B cell (primary cell): ENCODE measurements at regions not wholly inside any gene's neighbourhood (a gene's known extent, or its start where the extent isn't known, plus 50 kb on each side); places are given as distances from the start of the nearest gene placed in this dataset.

Source experiments
- ATAC-seq: fragments of 200-7000 bp; cut with Tn5 transposase; one replicate; pipeline ENCODE4 v1.10.0; 2021; ENCODE audit warnings: low read depth, mild to moderate bottlenecking, moderate number of reproducible peaks, moderate library complexity
- CTCF ChIA-PET: fragments of 350-600 bp; sonication (Branson Sonifier 250); formaldehyde crosslinking; loops from one replicate; lab custom pipeline; 2021; ENCODE audit warnings: antibody characterized with exemption, inconsistent platforms; lab: Charles Lee
- POLR2A ChIA-PET: fragments of 350-600 bp; sonication (Branson Sonifier 250); formaldehyde crosslinking; loops from one replicate; lab custom pipeline; 2021; ENCODE audit warnings: antibody characterized with exemption; lab: Charles Lee
- DNase-seq: peaks from one replicate; pipeline ENCODE4 v3.0.0; 2013
- H2AFZ ChIP-seq: 2 replicates; pipeline ENCODE4 v1.6.1; 2012; ENCODE audit warnings: mild to moderate bottlenecking, low read depth, low read length; ENCODE audit not compliant: insufficient read depth, poor library complexity, severe bottlenecking
- H3K27ac ChIP-seq, 2 donors: 1 replicate in 1 of 2; 2 replicates in 1 of 2; pipeline ENCODE4 v1.5.1; 2012 to 2013; ENCODE audit warnings: low read length in 2 of 2, mild to moderate bottlenecking in 2 of 2, moderate library complexity in 1 of 2
- H3K27me3 ChIP-seq, 4 experiments: fragments of 200-600 bp in 1 of 4; sonication (generic) in 1 of 4; replicated peaks in 1 of 4; 1 replicate in 2 of 4; 2 replicates in 2 of 4; pipeline versions ENCODE4 v1.6.1 to v1.7.0; 2013 to 2016; ENCODE audit warnings: low read length in 3 of 4, mild to moderate bottlenecking in 2 of 4, mixed read lengths in 1 of 4, moderate library complexity in 1 of 4; ENCODE audit not compliant: insufficient read depth in 4 of 4, control insufficient read depth in 3 of 4; ENCODE audit errors: control extremely low read depth in 1 of 4
- H3K36me3 ChIP-seq, 2 experiments: replicated peaks in 1 of 2; 1 replicate in 1 of 2; 2 replicates in 1 of 2; pipeline versions ENCODE4 v1.6.1 to v1.7.1; 2013; ENCODE audit warnings: low read length in 1 of 2; ENCODE audit not compliant: insufficient read depth in 2 of 2, control insufficient read depth in 1 of 2; ENCODE audit errors: control extremely low read depth in 1 of 2, extremely low read depth in 1 of 2
- H3K4me1 ChIP-seq, 2 donors: fragments of 200-600 bp in 1 of 2; sonication (generic) in 1 of 2; 1 replicate in 1 of 2; 2 replicates in 1 of 2; pipeline versions ENCODE4 v1.5.1 to v1.6.1; 2013 to 2017; ENCODE audit warnings: low read length in 2 of 2; ENCODE audit not compliant: control insufficient read depth in 2 of 2, insufficient read depth in 2 of 2
- H3K4me2 ChIP-seq: replicated peaks from 2 replicates; pipeline ENCODE3; 2012; ENCODE audit warnings: mild to moderate bottlenecking, low read depth, low read length; ENCODE audit not compliant: poor library complexity, severe bottlenecking
- H3K4me3 ChIP-seq, 5 experiments: fragments of 200-600 bp in 1 of 5; sonication (generic) in 1 of 5; 1 replicate in 3 of 5; 2 replicates in 2 of 5; pipeline versions ENCODE4 v1.5.1 to v1.7.0; 2011 to 2016; ENCODE audit warnings: low read length in 4 of 5, mild to moderate bottlenecking in 4 of 5, low read depth in 2 of 5, control low read depth in 1 of 5, moderate library complexity in 1 of 5; ENCODE audit not compliant: insufficient read depth in 1 of 5; ENCODE audit errors: control extremely low read depth in 1 of 5, extremely low read depth in 1 of 5
- H3K79me2 ChIP-seq: fragments of 200-600 bp; sonication (generic); one replicate; pipeline ENCODE4 v1.6.0; 2016; ENCODE audit warnings: low read length; ENCODE audit not compliant: control insufficient read depth, insufficient read depth
- H3K9ac ChIP-seq: fragments of 200-600 bp; sonication (generic); 2 replicates; pipeline ENCODE4 v1.6.1; 2017; ENCODE audit warnings: mild to moderate bottlenecking, low read length, moderate library complexity
- H3K9me3 ChIP-seq, 3 donors: one replicate each; pipeline versions ENCODE4 v1.6.1 to v1.7.1; 2013; ENCODE audit warnings: low read length in 2 of 3; ENCODE audit not compliant: control insufficient read depth in 2 of 3, insufficient read depth in 1 of 3; ENCODE audit errors: control extremely low read depth in 1 of 3
- H4K20me1 ChIP-seq: 2 replicates; pipeline ENCODE4 v1.6.0; 2012; ENCODE audit warnings: mild to moderate bottlenecking, low read length; ENCODE audit not compliant: insufficient read depth, control insufficient read depth, poor library complexity, severe bottlenecking
- H3K27ac Mint-ChIP-seq: one replicate; pipeline ENCODE4 v1.8.0; 2021; ENCODE audit warnings: mixed read lengths
- H3K27me3 Mint-ChIP-seq: one replicate; pipeline ENCODE4 v1.8.0; 2021; ENCODE audit warnings: mixed read lengths
- H3K4me1 Mint-ChIP-seq: one replicate; pipeline ENCODE4 v1.8.0; 2021; ENCODE audit warnings: mixed read lengths
- H3K4me3 Mint-ChIP-seq: one replicate; pipeline ENCODE4 v1.8.0; 2021; ENCODE audit warnings: mixed read lengths
- H3K9me3 Mint-ChIP-seq: one replicate; pipeline ENCODE4 v1.8.0; 2022; ENCODE audit warnings: mixed read lengths; ENCODE audit not compliant: insufficient read depth
- CTCF ChIP-seq: fragments of 200-600 bp; IDR thresholded peaks from one replicate; pipeline ENCODE4 v1.8.0; 2022; ENCODE audit warnings: antibody characterized with exemption, mild to moderate bottlenecking
- EZH2 ChIP-seq: IDR thresholded peaks from 2 replicates; pipeline ENCODE4 v1.6.1; 2012; ENCODE audit warnings: borderline replicate concordance, low read depth, mild to moderate bottlenecking, moderate library complexity, low read length; ENCODE audit not compliant: insufficient read depth, poor library complexity, severe bottlenecking
- WGBS: methylation state at CpG from one replicate; pipeline ENCODE4 v1.1.5; 2013; ENCODE audit warnings: missing lambda C conversion rate; ENCODE audit not compliant: insufficient coverage; 5-methylcytosine and 5-hydroxymethylcytosine counted together
- intact Hi-C: fragments of 100-400 bp; cut with micrococcal nuclease; formaldehyde crosslinking; loops from one replicate; pipeline ENCODE4 v1.10.0; 2022

GRCh38 chr10:24039315-24039714 lies 169.6 kb upstream of the KIAA1217 start:
- Mint-ChIP-seq H3K27me3 (no peaks in the 10 kb centered on the region), H3K4me1 (no peaks in the 10 kb centered on the region), H3K4me3 (no peak overlapping the region), H3K9me3 (peaks cover 3% of the 10 kb centered on the region), H3K27ac (no peak overlapping the region)
- Histone ChIP-seq H3K36me3 (no peaks in the 10 kb centered on the region), H3K9ac (no peak overlapping the region), H3K4me1 (no peaks in the 10 kb centered on the region), H4K20me1 (no peaks in the 10 kb centered on the region), H2AFZ (no peak overlapping the region), H3K4me3 (no peak overlapping the region), H3K4me2 (no peak overlapping the region), H3K9me3 (no peaks in the 10 kb centered on the region), H3K79me2 (no peaks in the 10 kb centered on the region), H3K27me3 (no peaks in the 10 kb centered on the region), H3K27ac (no peak overlapping the region)
- ChIA-PET POLR2A (no interaction called here), CTCF (no interaction called here)
- intact Hi-C loops = no loop called here
- 85% methylated on average over 3 of the region's 5 CpGs for WGBS
- DNase-seq (no peak), ATAC-seq (no peak)
- TF ChIP-seq CTCF (no peak), EZH2 (no peak)

GRCh38 chr10:24039897-24040296 lies 169.0 kb upstream of the KIAA1217 start:
- Mint-ChIP-seq H3K4me1 (no peaks in the 10 kb centered on the region), H3K9me3 (peaks cover 3% of the 10 kb centered on the region), H3K4me3 (no peak overlapping the region), H3K27me3 (no peaks in the 10 kb centered on the region), H3K27ac (no peak overlapping the region)
- intact Hi-C loops = no loop called here
- no peak overlapping the region for H2AFZ ChIP-seq
- H3K27me3 ChIP-seq = no peaks in the 10 kb centered on the region
- ChIA-PET POLR2A (no interaction called here), CTCF (no interaction called here)
- WGBS = 71% methylated on average over 1 of the region's 3 CpGs
- H3K27ac ChIP-seq = no peak overlapping the region
- no peaks in the 10 kb centered on the region for H3K4me1 ChIP-seq
- no peak overlapping the region for H3K9ac ChIP-seq
- no peaks in the 10 kb centered on the region for H4K20me1 ChIP-seq
- TF ChIP-seq CTCF = no peak
- TF ChIP-seq EZH2 = no peak
- no peak overlapping the region for H3K4me3 ChIP-seq
- H3K79me2 ChIP-seq = no peaks in the 10 kb centered on the region
- H3K4me2 ChIP-seq = no peak overlapping the region
- no peak for DNase-seq
- no peaks in the 10 kb centered on the region for H3K9me3 ChIP-seq
- H3K36me3 ChIP-seq = no peaks in the 10 kb centered on the region
- no peak for ATAC-seq
